ENCODE measurements at regions not wholly inside any gene's neighbourhood (a gene's known extent, or its start where the extent isn't known, plus 50 kb on each side); places are given as distances from the start of the nearest gene placed in this dataset.

GRCh38 chrX:121365572-121366161 lies 318.3 kb downstream of the GLUD2 start:
- no peak for TF ChIP-seq RAD21 (IDR thresholded peaks at IDR 0.05; ENCODE audit: low read depth)
- no peak for TF ChIP-seq REST (IDR thresholded peaks at IDR 0.05; ENCODE audit: low read depth)
- TF ChIP-seq EP300 (IDR thresholded peaks at IDR 0.05; ENCODE audit: borderline replicate concordance), result no peak
- no peak for TF ChIP-seq EGR1 (IDR thresholded peaks at IDR 0.05)
- no peak for TF ChIP-seq CREB1 (IDR thresholded peaks at IDR 0.05; ENCODE audit: low read depth)

GRCh38 chrX:121374471-121374870 lies 327.1 kb downstream of the GLUD2 start:
- TF ChIP-seq TCF12 (IDR thresholded peaks at IDR 0.05; ENCODE audit: low read depth) (no peak), ZBTB7A (IDR thresholded peaks at IDR 0.05; ENCODE audit: low read depth) (no peak), REST (IDR thresholded peaks at IDR 0.05; ENCODE audit: low read depth) (no peak), CREB1 (IDR thresholded peaks at IDR 0.05; ENCODE audit: low read depth) (no peak), TAF1 (IDR thresholded peaks at IDR 0.05; ENCODE audit: low read depth) (no peak), EGR1 (IDR thresholded peaks at IDR 0.05) (no peak), CEBPB (IDR thresholded peaks at IDR 0.05) (no peak), FOXM1 (IDR thresholded peaks at IDR 0.05; ENCODE audit: borderline replicate concordance, low read depth) (no peak), NFIC (IDR thresholded peaks at IDR 0.05) (no peak), EP300 (IDR thresholded peaks at IDR 0.05; ENCODE audit: borderline replicate concordance) (no peak), RAD21 (IDR thresholded peaks at IDR 0.05; ENCODE audit: low read depth) (no peak), YY1 (IDR thresholded peaks at IDR 0.05; ENCODE audit: low read depth) (no peak), TEAD4 (IDR thresholded peaks at IDR 0.05) (no peak)
- TF ChIP-seq, protein P1, sequence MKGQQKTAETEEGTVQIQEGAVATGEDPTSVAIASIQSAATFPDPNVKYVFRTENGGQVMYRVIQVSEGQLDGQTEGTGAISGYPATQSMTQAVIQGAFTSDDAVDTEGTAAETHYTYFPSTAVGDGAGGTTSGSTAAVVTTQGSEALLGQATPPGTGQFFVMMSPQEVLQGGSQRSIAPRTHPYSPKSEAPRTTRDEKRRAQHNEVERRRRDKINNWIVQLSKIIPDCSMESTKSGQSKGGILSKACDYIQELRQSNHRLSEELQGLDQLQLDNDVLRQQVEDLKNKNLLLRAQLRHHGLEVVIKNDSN (IDR thresholded peaks at IDR 0.05), result no peak
- TF ChIP-seq, protein P2, sequence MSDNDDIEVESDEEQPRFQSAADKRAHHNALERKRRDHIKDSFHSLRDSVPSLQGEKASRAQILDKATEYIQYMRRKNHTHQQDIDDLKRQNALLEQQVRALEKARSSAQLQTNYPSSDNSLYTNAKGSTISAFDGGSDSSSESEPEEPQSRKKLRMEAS (IDR thresholded peaks at IDR 0.05), result no peak

DNA sequence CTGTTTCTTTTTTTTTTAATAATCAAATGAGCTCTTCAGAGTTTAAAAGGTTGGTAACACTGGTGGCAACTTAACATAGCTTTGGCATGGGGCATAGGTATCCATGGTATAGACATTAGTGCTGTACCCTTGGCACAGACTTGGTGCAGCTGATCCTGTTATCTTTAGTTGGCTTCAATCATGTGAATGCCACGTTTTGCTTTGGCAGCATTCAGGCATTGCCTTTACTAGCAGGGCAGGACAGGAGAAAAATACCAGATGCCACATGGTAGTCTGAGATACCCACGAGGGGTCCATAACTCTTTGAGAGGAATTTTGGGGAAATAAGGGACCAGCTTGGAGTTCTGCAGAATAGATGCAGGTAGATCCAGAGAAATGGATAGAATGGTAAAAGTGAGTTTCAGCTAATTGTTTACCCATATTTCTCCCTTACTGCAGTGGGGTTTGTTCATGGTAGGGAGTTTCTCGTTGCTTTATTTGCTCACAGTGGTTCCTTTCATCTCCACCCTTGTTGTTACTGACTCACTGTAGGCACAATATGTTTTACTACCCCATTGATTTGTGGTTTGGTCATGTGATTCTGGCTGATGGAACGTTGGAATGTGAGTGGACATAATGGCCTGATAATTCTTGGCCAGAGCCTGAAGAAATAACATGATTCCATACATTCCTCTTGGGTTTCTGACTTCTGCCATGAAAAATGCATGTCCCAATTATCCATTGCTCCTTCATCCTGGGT lies 342.7 kb downstream of the GLUD2 start:
- TF ChIP-seq EP300 (IDR thresholded peaks at IDR 0.05; ENCODE audit: borderline replicate concordance) (no peak), RAD21 (IDR thresholded peaks at IDR 0.05; ENCODE audit: low read depth) (no peak), CREB1 (IDR thresholded peaks at IDR 0.05; ENCODE audit: low read depth) (no peak), TCF12 (IDR thresholded peaks at IDR 0.05; ENCODE audit: low read depth) (no peak), TAF1 (IDR thresholded peaks at IDR 0.05; ENCODE audit: low read depth) (no peak), ZBTB7A (IDR thresholded peaks at IDR 0.05; ENCODE audit: low read depth) (no peak), NFIC (IDR thresholded peaks at IDR 0.05) (no peak), TEAD4 (IDR thresholded peaks at IDR 0.05) (no peak), FOXM1 (IDR thresholded peaks at IDR 0.05; ENCODE audit: borderline replicate concordance, low read depth) (no peak), EGR1 (IDR thresholded peaks at IDR 0.05) (no peak), REST (IDR thresholded peaks at IDR 0.05; ENCODE audit: low read depth) (no peak), CEBPB (IDR thresholded peaks at IDR 0.05) (no peak), YY1 (IDR thresholded peaks at IDR 0.05; ENCODE audit: low read depth) (no peak)
- TF ChIP-seq, protein P1 (IDR thresholded peaks at IDR 0.05), result no peak
- TF ChIP-seq, protein P2 (IDR thresholded peaks at IDR 0.05), result no peak

- TF ChIP-seq CREB1 (IDR thresholded peaks at IDR 0.05; ENCODE audit: low read depth), result no peak
These were observed 358.4 kb downstream of the GLUD2 start for GRCh38 chrX:121405826-121406225.
